ENCODE measurements at regions not wholly inside any gene's neighbourhood (a gene's known extent, or its start where the extent isn't known, plus 50 kb on each side); places are given as distances from the start of the nearest gene placed in this dataset.

DNA sequence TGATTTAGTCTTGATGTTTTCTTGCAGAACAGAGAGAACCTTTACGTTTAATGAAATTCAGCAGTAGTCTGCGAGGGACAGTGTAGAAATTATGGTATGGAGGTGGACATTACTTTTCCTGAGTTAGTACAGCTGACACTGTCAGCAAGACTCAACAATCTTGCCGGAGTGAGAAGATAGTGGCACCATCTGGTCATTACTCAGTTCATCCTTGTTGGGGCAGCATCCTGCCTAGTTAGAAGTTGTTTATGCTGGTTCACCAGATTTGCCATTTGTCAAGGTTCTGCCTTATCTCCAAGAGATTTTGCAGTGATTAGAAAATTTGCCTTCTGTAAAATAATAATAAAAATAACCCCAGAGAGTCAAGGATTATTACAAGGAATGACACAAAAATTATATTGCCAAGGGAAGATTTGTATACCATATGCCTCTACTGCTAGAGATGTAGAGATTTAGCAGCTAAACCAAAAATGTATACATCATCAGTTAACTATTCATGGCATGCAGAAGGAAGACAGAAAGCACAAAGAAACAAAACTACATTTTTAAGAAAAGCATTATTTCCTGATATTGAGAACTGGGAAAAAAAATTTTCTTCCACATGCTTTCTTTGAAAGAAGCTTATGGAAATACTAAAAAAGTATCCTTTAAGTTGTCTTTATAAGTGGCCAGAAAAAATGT, 1967.4 kb downstream of the NCAM2 start:
- TF ChIP-seq YY1 (IDR thresholded peaks at IDR 0.05; ENCODE audit: insufficient read depth, insufficient read length) (no peak), ZNF274 (IDR thresholded peaks at IDR 0.05; ENCODE audit: low read depth, low read length) (no peak), SUZ12 (IDR thresholded peaks at IDR 0.05; ENCODE audit: extremely low read depth, insufficient read depth, insufficient read length) (no peak)

Measured in NT2/D1 (cell line).